ENCODE measurements at regions not wholly inside any gene's neighbourhood (a gene's known extent, or its start where the extent isn't known, plus 50 kb on each side); places are given as distances from the start of the nearest gene placed in this dataset.

- POLR2A ChIA-PET: no interaction called here
- no peak for DNase-seq (ENCODE audit: low read depth, low spot score)
- 47% methylated on average over 3 of the region's 3 CpGs for WGBS (ENCODE audit: insufficient coverage, insufficient replicate concordance, low lambda C conversion rate, missing lambda C conversion rate)
- no TSS peak for BruUV-seq (replicated peaks)
- Histone ChIP-seq H3K9me3 (replicated peaks; ENCODE audit: control insufficient read depth, insufficient read depth, low read length) (no peaks in the 10 kb centered on the region; the same call in 1 of the 3 replicates), H3K79me2 (ENCODE audit: control insufficient read depth, insufficient read depth, low read length) (no peaks in the 10 kb centered on the region), H3K4me1 (ENCODE audit: control insufficient read depth, insufficient read depth, low read length) (no peaks in the 10 kb centered on the region), H3K4me2 (ENCODE audit: control insufficient read depth, insufficient read depth) (no peak overlapping the region), H3K27me3 (replicated peaks in 1 of 2; ENCODE audit: control insufficient read depth in 2 of 2, insufficient read depth in 2 of 2, low read length in 1 of 2) (no peaks in the 10 kb centered on the region), H3K4me3 (no peak overlapping the region), H3K9ac (ENCODE audit: control insufficient read depth, insufficient read depth, low read length) (no peak overlapping the region), H4K20me1 (ENCODE audit: control insufficient read depth, insufficient read depth) (no peaks in the 10 kb centered on the region), H2AFZ (ENCODE audit: control insufficient read depth, low read depth, low read length) (no peak overlapping the region), H3K36me3 (ENCODE audit: control insufficient read depth in 2 of 2, insufficient read depth in 2 of 2, low read length in 1 of 2) (no peaks in the 10 kb centered on the region), H3K27ac (ENCODE audit: control insufficient read depth, insufficient read depth) (no peak overlapping the region)
- SMC1A ChIA-PET (ENCODE audit: uncharacterized antibody, unreplicated experiment): no interaction called here
- RAD21 ChIA-PET (ENCODE audit: unreplicated experiment): no interaction called here
- CTCF ChIA-PET: no interaction called here
- in situ Hi-C loops (cut with MboI) (no loop called here), intact Hi-C loops (cut with micrococcal nuclease; ENCODE audit: unreplicated experiment) (no loop called here)
- FAIRE-seq: no peak
- no peak for ATAC-seq
- TF ChIP-seq CHD4 (IDR thresholded peaks at IDR 0.05) (no peak), ZBTB4 (CRISPR knock-in tag; IDR thresholded peaks at IDR 0.05) (no peak), NR2C1 (IDR thresholded peaks at IDR 0.05) (no peak), MEF2A (IDR thresholded peaks at IDR 0.05; ENCODE audit: insufficient read depth, low read depth, low read length) (no peak), KAT2A (conservative IDR thresholded peaks at IDR 0.05; ENCODE audit: control insufficient read depth, low read depth, low read length) (no peak), BCLAF1 (IDR thresholded peaks at IDR 0.05) (no peak), POLR2AphosphoS5 (IDR thresholded peaks at IDR 0.05; ENCODE audit: low read length) (no peak), MEF2B (IDR thresholded peaks at IDR 0.05; ENCODE audit: partially characterized antibody, poor library complexity, severe bottlenecking) (no peak), RELB (IDR thresholded peaks at IDR 0.05; ENCODE audit: low read depth) (no peak), YBX1 (IDR thresholded peaks at IDR 0.05) (no peak), CHD2 (IDR thresholded peaks at IDR 0.05; ENCODE audit: borderline replicate concordance, low read depth, low read length) (no peak), SIX5 (IDR thresholded peaks at IDR 0.05; ENCODE audit: low read depth, low read length, severe bottlenecking) (no peak)
Observed at GRCh38 chr5:116876240-116876840, 301.7 kb upstream of the SEMA6A start.

All from GM12878 (cell line).